Panc1 (cell line): ENCODE measurements at regions not wholly inside any gene's neighbourhood (a gene's known extent, or its start where the extent isn't known, plus 50 kb on each side); places are given as distances from the start of the nearest gene placed in this dataset.

Experiments
- ATAC-seq: fragments of 200-7000 bp; cut with Tn5 transposase; 2 replicates; pipeline ENCODE4 v1.9.1; 2020; ENCODE audit warnings: mild to moderate bottlenecking, moderate library complexity
- BruUV-seq: library from RNA; stranded (reverse); fragments of 400-500 nt; replicated peaks from 2 replicates; lab custom pipeline; 2021; lab: Mats Ljungman, UMichigan
- CTCF ChIA-PET: fragments of 300-600 bp; sonication (Branson Sonifier 250); formaldehyde crosslinking; loops from one replicate; lab custom pipeline; 2022; ENCODE audit warnings: antibody characterized with exemption; lab: Charles Lee
- POLR2A ChIA-PET: fragments of 300-600 bp; sonication (Branson Sonifier 250); formaldehyde crosslinking; loops from one replicate; lab custom pipeline; 2022; ENCODE audit warnings: antibody characterized with exemption; lab: Charles Lee
- DNase-seq: peaks from one replicate; pipeline ENCODE4 v3.0.0-alpha.2; 2010; ENCODE audit warnings: low read depth, low spot score
- H3K27ac ChIP-seq: 2 replicates; pipeline ENCODE4 v1.5.1; 2011; ENCODE audit warnings: mild to moderate bottlenecking, low read length, inconsistent platforms
- H3K27me3 ChIP-seq: fragments of 200-500 bp; sonication (Bioruptor generic); 2 replicates; pipeline ENCODE4 v1.6.0; 2014; ENCODE audit warnings: low read length, inconsistent platforms; ENCODE audit not compliant: control insufficient read depth, insufficient read depth
- H3K36me3 ChIP-seq: fragments of 200-500 bp; sonication (Bioruptor generic); 2 replicates; pipeline ENCODE4 v1.5.1; 2014; ENCODE audit warnings: inconsistent platforms, mild to moderate bottlenecking, low read length, moderate library complexity; ENCODE audit not compliant: control insufficient read depth, insufficient read depth
- H3K4me1 ChIP-seq: 2 replicates; pipeline ENCODE4 v1.5.1; 2011; ENCODE audit warnings: inconsistent platforms, mild to moderate bottlenecking, low read length, moderate library complexity; ENCODE audit not compliant: control insufficient read depth, insufficient read depth
- H3K4me3 ChIP-seq, 2 experiments: 2 replicates each; pipeline ENCODE4 v1.5.1; 2011 to 2012; ENCODE audit warnings: low read depth in 2 of 2, low read length in 2 of 2, mild to moderate bottlenecking in 2 of 2, inconsistent platforms in 1 of 2, moderate library complexity in 1 of 2
- H3K9me3 ChIP-seq: fragments of 200-500 bp; sonication (Bioruptor generic); 2 replicates; pipeline ENCODE4 v1.5.1; 2014; ENCODE audit warnings: low read depth, mild to moderate bottlenecking, inconsistent platforms, low read length, moderate library complexity; ENCODE audit not compliant: control insufficient read depth, insufficient read depth
- CTCF ChIP-seq: fragments of 450-650 bp; IDR thresholded peaks from 2 replicates; pipeline ENCODE4 v1.5.1; 2017; ENCODE audit warnings: mild to moderate bottlenecking
- POLR2AphosphoS5 ChIP-seq: IDR thresholded peaks from 2 replicates; pipeline ENCODE4 v1.6.1; 2012; ENCODE audit warnings: mild to moderate bottlenecking, low read depth, low read length, moderate library complexity
- SIN3A ChIP-seq: IDR thresholded peaks from 2 replicates; pipeline ENCODE4 v1.6.1; 2012; ENCODE audit warnings: low read depth, mild to moderate bottlenecking, low read length, moderate library complexity, borderline replicate concordance; ENCODE audit not compliant: insufficient read depth
- TCF7L2 ChIP-seq: IDR thresholded peaks from 2 replicates; pipeline ENCODE4 v1.6.1; 2011; ENCODE audit warnings: mild to moderate bottlenecking, low read depth, low read length, inconsistent platforms
- in situ Hi-C: cut with HindIII; loops from 2 replicates; pipeline ENCODE4 v1.10.0; 2016; ENCODE audit warnings: low sequenced_read_pairs, low pct_unique_long_range_greater_than_20kb
- intact Hi-C: fragments of 100-400 bp; cut with micrococcal nuclease; formaldehyde crosslinking; loops from one replicate; pipeline ENCODE4 v1.10.0; 2022; ENCODE audit not compliant: unreplicated experiment
- TF ChIP-seq, protein P1 (sequence below), 2 experiments: IDR thresholded peaks; 2 replicates each; pipeline ENCODE4 v1.6.1; 2011 to 2012; ENCODE audit warnings: low read depth in 2 of 2, control low read depth in 1 of 2, low read length in 1 of 2, mild to moderate bottlenecking in 1 of 2, moderate library complexity in 1 of 2; ENCODE audit not compliant: insufficient read depth in 1 of 2

DNA sequence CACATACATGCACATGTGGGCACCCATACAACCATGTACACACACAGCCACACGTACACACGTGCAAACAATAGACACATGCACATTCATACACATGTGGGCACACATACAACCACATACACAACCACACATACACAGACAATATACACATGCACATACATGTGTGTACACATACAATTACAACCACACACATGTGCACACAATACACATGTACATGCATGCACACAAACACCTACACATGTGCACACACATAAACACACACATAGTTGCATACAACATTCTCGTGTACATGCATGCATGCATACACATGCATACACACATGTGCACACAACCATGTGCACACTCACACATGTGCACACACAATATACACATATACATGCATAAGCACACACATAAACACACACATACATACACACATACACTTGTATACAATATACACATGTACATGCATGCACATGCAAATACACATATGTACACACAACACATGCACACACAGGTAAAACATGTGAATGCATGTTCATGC lies 118.6 kb upstream of the FRMD4A start:
- Histone ChIP-seq H3K4me1 (no peaks in the 10 kb centered on the region), H3K9me3 (no peaks in the 10 kb centered on the region), H3K27me3 (no peaks in the 10 kb centered on the region; the same call in 1 of the 2 replicates), H3K27ac (no peak overlapping the region), H3K4me3 (no peak overlapping the region), H3K36me3 (no peaks in the 10 kb centered on the region)
- DNase-seq: no peak
- BruUV-seq: no TSS peak
- ChIA-PET POLR2A (no interaction called here), CTCF (no interaction called here)
- no peak for ATAC-seq
- intact Hi-C loops: no loop called here
- no peak for TF ChIP-seq CTCF
- TF ChIP-seq POLR2AphosphoS5: no peak
- TF ChIP-seq TCF7L2: no peak
- no peak for TF ChIP-seq SIN3A
- TF ChIP-seq, protein P1, sequence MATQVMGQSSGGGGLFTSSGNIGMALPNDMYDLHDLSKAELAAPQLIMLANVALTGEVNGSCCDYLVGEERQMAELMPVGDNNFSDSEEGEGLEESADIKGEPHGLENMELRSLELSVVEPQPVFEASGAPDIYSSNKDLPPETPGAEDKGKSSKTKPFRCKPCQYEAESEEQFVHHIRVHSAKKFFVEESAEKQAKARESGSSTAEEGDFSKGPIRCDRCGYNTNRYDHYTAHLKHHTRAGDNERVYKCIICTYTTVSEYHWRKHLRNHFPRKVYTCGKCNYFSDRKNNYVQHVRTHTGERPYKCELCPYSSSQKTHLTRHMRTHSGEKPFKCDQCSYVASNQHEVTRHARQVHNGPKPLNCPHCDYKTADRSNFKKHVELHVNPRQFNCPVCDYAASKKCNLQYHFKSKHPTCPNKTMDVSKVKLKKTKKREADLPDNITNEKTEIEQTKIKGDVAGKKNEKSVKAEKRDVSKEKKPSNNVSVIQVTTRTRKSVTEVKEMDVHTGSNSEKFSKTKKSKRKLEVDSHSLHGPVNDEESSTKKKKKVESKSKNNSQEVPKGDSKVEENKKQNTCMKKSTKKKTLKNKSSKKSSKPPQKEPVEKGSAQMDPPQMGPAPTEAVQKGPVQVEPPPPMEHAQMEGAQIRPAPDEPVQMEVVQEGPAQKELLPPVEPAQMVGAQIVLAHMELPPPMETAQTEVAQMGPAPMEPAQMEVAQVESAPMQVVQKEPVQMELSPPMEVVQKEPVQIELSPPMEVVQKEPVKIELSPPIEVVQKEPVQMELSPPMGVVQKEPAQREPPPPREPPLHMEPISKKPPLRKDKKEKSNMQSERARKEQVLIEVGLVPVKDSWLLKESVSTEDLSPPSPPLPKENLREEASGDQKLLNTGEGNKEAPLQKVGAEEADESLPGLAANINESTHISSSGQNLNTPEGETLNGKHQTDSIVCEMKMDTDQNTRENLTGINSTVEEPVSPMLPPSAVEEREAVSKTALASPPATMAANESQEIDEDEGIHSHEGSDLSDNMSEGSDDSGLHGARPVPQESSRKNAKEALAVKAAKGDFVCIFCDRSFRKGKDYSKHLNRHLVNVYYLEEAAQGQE (IDR thresholded peaks at IDR 0.05; ENCODE audit: insufficient read depth in 1 of 2, low read depth in 2 of 2, low read length in 1 of 2): no peak
- in situ Hi-C loops: no loop called here

DNA sequence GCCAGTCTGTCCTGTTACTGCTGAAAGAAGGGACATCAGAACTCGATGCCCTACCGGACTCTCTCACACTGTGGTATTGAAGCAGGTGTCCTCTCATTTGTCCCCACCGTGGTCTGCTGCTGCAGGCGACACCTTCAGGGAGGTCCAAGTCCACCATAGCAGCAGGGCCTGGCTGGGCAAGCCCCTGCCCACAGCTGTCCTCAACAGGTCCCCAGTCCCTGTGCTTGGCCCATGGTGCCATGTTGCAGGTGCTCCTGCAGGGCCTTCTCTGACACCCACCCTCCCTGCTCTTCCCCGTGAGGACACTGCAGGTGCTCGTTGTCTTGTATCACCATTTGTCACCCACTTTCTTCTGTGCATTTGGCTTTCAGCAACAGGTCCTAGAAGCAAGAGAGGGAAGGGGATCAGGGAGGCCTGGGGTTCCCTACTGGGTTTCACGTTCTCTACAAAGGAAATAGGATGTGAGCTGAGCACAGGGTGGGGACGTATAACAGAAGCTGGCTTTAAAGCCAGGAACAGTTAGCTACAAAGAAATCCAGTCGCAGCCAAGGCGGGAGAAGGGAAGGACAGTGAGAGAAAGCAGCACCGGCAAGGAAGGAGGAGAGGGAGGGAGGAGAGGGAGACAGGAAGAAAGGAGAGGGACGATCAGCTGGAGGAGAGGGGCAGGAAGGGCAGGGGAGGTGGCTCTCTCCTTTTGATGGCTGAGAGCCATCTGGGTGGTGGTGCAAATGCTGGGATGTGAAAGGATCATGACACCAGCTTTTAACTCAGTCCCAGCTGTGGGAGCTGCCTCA lies 117.7 kb upstream of the FRMD4A start:
- DNase-seq: no peak
- Histone ChIP-seq H3K4me3 (no peak overlapping the region), H3K4me1 (no peaks in the 10 kb centered on the region), H3K9me3 (no peaks in the 10 kb centered on the region), H3K36me3 (no peaks in the 10 kb centered on the region), H3K27ac (no peak overlapping the region), H3K27me3 (no peaks in the 10 kb centered on the region; the same call in 1 of the 2 replicates)
- BruUV-seq: no TSS peak
- intact Hi-C loops: no loop called here
- CTCF ChIA-PET: no interaction called here
- in situ Hi-C loops: no loop called here
- TF ChIP-seq TCF7L2 (no peak), POLR2AphosphoS5 (no peak), SIN3A (no peak), CTCF (no peak)
- TF ChIP-seq, protein P1 (IDR thresholded peaks at IDR 0.05; ENCODE audit: insufficient read depth in 1 of 2, low read depth in 2 of 2, low read length in 1 of 2): no peak
- POLR2A ChIA-PET: no interaction called here
- ATAC-seq: no peak
